HCT116 (cell line): ENCODE measurements at regions not wholly inside any gene's neighbourhood (a gene's known extent, or its start where the extent isn't known, plus 50 kb on each side); places are given as distances from the start of the nearest gene placed in this dataset.

Experiments
- ATAC-seq: fragments of 200-7000 bp; cut with Tn5 transposase; 2 replicates; pipeline ENCODE4 v1.9.1; 2020; ENCODE audit warnings: mild to moderate bottlenecking, moderate library complexity
- BruUV-seq: library from RNA; stranded (reverse); fragments of 400-500 nt; replicated peaks from 2 replicates; lab custom pipeline; 2021; lab: Mats Ljungman, UMichigan
- CTCF ChIA-PET: fragments of 300-600 bp; sonication (Branson Sonifier 250); formaldehyde crosslinking; loops from one replicate; lab custom pipeline; 2021; ENCODE audit warnings: antibody characterized with exemption; lab: Charles Lee
- POLR2A ChIA-PET: fragments of 300-600, 350-600 bp; sonication (Branson Sonifier 250); formaldehyde crosslinking; loops from one replicate; lab custom pipeline; 2021; ENCODE audit warnings: antibody characterized with exemption; lab: Charles Lee
- RAD21 ChIA-PET, 2 experiments: fragments of 300-600 bp; sonication (Branson Sonifier 250); formaldehyde crosslinking; loops; one replicate each; lab custom pipeline; 2023; ENCODE audit warnings: low total read pairs in 2 of 2; ENCODE audit not compliant: uncharacterized antibody in 2 of 2, unreplicated experiment in 2 of 2, low non-redundant PET in 1 of 2; lab: Charles Lee
- DNase-seq: peaks from one replicate; pipeline ENCODE4 v3.0.0-alpha.2; 2010; ENCODE audit warnings: low read depth, low spot score
- H2AFZ ChIP-seq: fragments of 200-600 bp; shearing (Covaris generic), sonication (generic); 2 replicates; pipeline ENCODE4 v1.6.1; 2017; ENCODE audit warnings: low read depth, mixed run types, mixed read lengths, antibody characterized with exemption, low read length; ENCODE audit not compliant: poor library complexity, severe bottlenecking
- H3K27ac ChIP-seq: 2 replicates; pipeline ENCODE4 v1.5.1; 2012; ENCODE audit warnings: low read depth, low read length
- H3K27me3 ChIP-seq: fragments of 200-600 bp; sonication (generic); 2 replicates; pipeline ENCODE4 v1.6.1; 2016; ENCODE audit warnings: mixed run types, low read length, mixed read lengths; ENCODE audit not compliant: insufficient read depth
- H3K36me3 ChIP-seq, 2 experiments: fragments of 200-500 bp in 1 of 2; fragments of 200-600 bp in 1 of 2; sonication (Bioruptor generic) in 1 of 2; sonication (generic) in 1 of 2; 2 replicates each; pipeline versions ENCODE4 v1.5.1 to v1.6.1; 2014 to 2016; ENCODE audit warnings: low read length in 2 of 2, inconsistent platforms in 1 of 2, mixed read lengths in 1 of 2, mixed run types in 1 of 2; ENCODE audit not compliant: insufficient read depth in 2 of 2, control insufficient read depth in 1 of 2
- H3K4me1 ChIP-seq, 2 experiments: fragments of 200-600 bp in 1 of 2; sonication (generic) in 1 of 2; 2 replicates each; pipeline versions ENCODE4 v1.5.1 to v1.6.1; 2012 to 2017; ENCODE audit warnings: low read length in 2 of 2, inconsistent platforms in 1 of 2, mild to moderate bottlenecking in 1 of 2, mixed read lengths in 1 of 2, mixed run types in 1 of 2, moderate library complexity in 1 of 2; ENCODE audit not compliant: insufficient read depth in 2 of 2, control insufficient read depth in 1 of 2
- H3K4me2 ChIP-seq: fragments of 200-600 bp; sonication (generic); 2 replicates; pipeline ENCODE4 v1.6.1; 2017; ENCODE audit warnings: mixed run types, low read length, mixed read lengths
- H3K4me3 ChIP-seq, 2 experiments: fragments of 200-600 bp in 1 of 2; sonication (generic) in 1 of 2; replicated peaks in 1 of 2; 2 replicates each; pipeline ENCODE4 v1.5.1; 2011 to 2016; ENCODE audit warnings: low read length in 2 of 2, control low read depth in 1 of 2, low read depth in 1 of 2, mild to moderate bottlenecking in 1 of 2, mixed read lengths in 1 of 2, mixed run types in 1 of 2
- H3K79me2 ChIP-seq: fragments of 200-600 bp; sonication (generic); 2 replicates; pipeline ENCODE4 v1.6.1; 2017; ENCODE audit warnings: mild to moderate bottlenecking, mixed run types, low read length, moderate library complexity, mixed read lengths; ENCODE audit not compliant: insufficient read depth
- H3K9ac ChIP-seq: fragments of 200-600 bp; sonication (generic); 2 replicates; pipeline ENCODE4 v1.6.1; 2016; ENCODE audit warnings: low read length, mixed read lengths
- H3K9me2 ChIP-seq: fragments of 200-600 bp; sonication (generic), shearing (Covaris generic); 2 replicates; pipeline ENCODE4 v1.6.1; 2017; ENCODE audit warnings: mixed run types, mild to moderate bottlenecking, moderate library complexity; ENCODE audit not compliant: insufficient read depth
- H3K9me3 ChIP-seq, 2 experiments: fragments of 200-500 bp in 1 of 2; fragments of 200-600 bp in 1 of 2; sonication (Bioruptor generic) in 1 of 2; sonication (generic) in 1 of 2; 2 replicates each; pipeline ENCODE4 v1.6.1; 2014 to 2017; ENCODE audit warnings: low read length in 2 of 2, mixed read lengths in 2 of 2, inconsistent platforms in 1 of 2, low read depth in 1 of 2, mild to moderate bottlenecking in 1 of 2, mixed run types in 1 of 2, moderate library complexity in 1 of 2; ENCODE audit not compliant: control insufficient read depth in 1 of 2, insufficient read depth in 1 of 2
- H4K20me1 ChIP-seq: fragments of 200-600 bp; sonication (generic), shearing (Covaris generic); 2 replicates; pipeline ENCODE4 v1.6.1; 2017; ENCODE audit warnings: mixed run types, mild to moderate bottlenecking, moderate library complexity; ENCODE audit not compliant: insufficient read depth
- CBX3 ChIP-seq: IDR thresholded peaks from 2 replicates; pipeline ENCODE4 v1.6.1; 2012; ENCODE audit warnings: low read depth
- CEBPB ChIP-seq: IDR thresholded peaks from 2 replicates; pipeline ENCODE4 v1.6.1; 2012; ENCODE audit warnings: low read depth
- EGR1 ChIP-seq: IDR thresholded peaks from 2 replicates; pipeline ENCODE4 v1.6.1; 2012; ENCODE audit warnings: low read depth
- ELF1 ChIP-seq: IDR thresholded peaks from 2 replicates; pipeline ENCODE4 v1.6.1; 2012; ENCODE audit warnings: low read depth, borderline replicate concordance
- EZH2phosphoT487 ChIP-seq: fragments of 200-600 bp; IDR thresholded peaks from 2 replicates; pipeline ENCODE4 v1.6.1; 2018; ENCODE audit warnings: antibody characterized with exemption, borderline replicate concordance
- REST ChIP-seq: IDR thresholded peaks from 2 replicates; pipeline ENCODE4 v1.6.1; 2012; ENCODE audit warnings: low read depth
- SP1 ChIP-seq: IDR thresholded peaks from 2 replicates; pipeline ENCODE4 v1.6.1; 2012; ENCODE audit warnings: low read depth
- TCF7L2 ChIP-seq: IDR thresholded peaks from 2 replicates; pipeline ENCODE4 v1.7.0; 2011; ENCODE audit warnings: borderline replicate concordance, inconsistent platforms; ENCODE audit not compliant: insufficient read depth, insufficient read length; ENCODE audit errors: extremely low read depth
- YY1 ChIP-seq: IDR thresholded peaks from 2 replicates; pipeline ENCODE4 v1.6.1; 2011; ENCODE audit warnings: low read length, low read depth, moderate library complexity, mild to moderate bottlenecking; ENCODE audit not compliant: insufficient replicate concordance; ENCODE audit errors: extremely low read depth
- ZBTB33 ChIP-seq: IDR thresholded peaks from 2 replicates; pipeline ENCODE4 v1.6.1; 2011; ENCODE audit warnings: mild to moderate bottlenecking, low read length, moderate library complexity; ENCODE audit not compliant: insufficient replicate concordance; ENCODE audit errors: extremely low read depth
- ZFX ChIP-seq: fragments of 450-650 bp; IDR thresholded peaks from 2 replicates; pipeline ENCODE4 v1.6.1; 2017
- ZNF274 ChIP-seq: fragments of 200-500 bp; sonication (Bioruptor generic); IDR thresholded peaks from 2 replicates; pipeline ENCODE4 v1.6.1; 2014; ENCODE audit warnings: mild to moderate bottlenecking, low read depth, low read length, inconsistent platforms
- intact Hi-C: fragments of 100-400 bp; cut with micrococcal nuclease; formaldehyde crosslinking; loops from 2 replicates; pipeline ENCODE4 v1.10.0; 2022

DNA sequence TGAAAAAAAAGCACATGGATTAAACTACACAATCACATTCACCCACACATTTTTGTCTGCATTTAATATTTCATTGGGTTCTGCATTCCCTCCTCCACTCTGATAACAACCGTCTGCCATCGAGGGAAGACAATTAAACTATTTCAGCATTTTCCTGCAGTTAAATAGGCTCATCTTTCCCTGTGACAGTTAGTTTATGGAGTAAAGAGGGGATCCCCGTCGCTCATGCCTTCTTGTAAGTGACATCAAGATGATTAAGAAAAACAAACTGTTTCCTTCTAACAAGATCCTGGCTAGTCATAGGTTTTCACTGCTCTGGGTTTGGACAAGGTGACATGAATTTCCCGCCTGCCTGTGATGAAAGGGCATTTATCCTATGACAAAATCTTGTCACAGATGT lies 98.0 kb upstream of the DYNLRB2 start:
- TF ChIP-seq ELF1 (no peak), ZBTB33 (no peak)
- TF ChIP-seq, all 23 proteins: peak for 0
- intact Hi-C loops, result no loop called here
- no peak overlapping the region for H3K27ac ChIP-seq
- no peak overlapping the region for H3K9ac ChIP-seq
- no peaks in the 10 kb centered on the region for H3K4me1 ChIP-seq
- RAD21 ChIA-PET, result no interaction called here
- ATAC-seq (no peak), DNase-seq (no peak)
- H3K36me3 ChIP-seq, result no peaks in the 10 kb centered on the region
- H3K27me3 ChIP-seq, result no peaks in the 10 kb centered on the region
- H3K79me2 ChIP-seq, result no peaks in the 10 kb centered on the region
- peaks cover 40 to 45% of the 10 kb centered on the region in 2 experiments; a peak in 2 of 4 replicates for H3K9me3 ChIP-seq
- H2AFZ ChIP-seq, result no peak overlapping the region
- BruUV-seq, result no TSS peak
- H3K9me2 ChIP-seq, result no peaks in the 10 kb centered on the region
- no peak overlapping the region for H3K4me3 ChIP-seq
- no peak overlapping the region for H3K4me2 ChIP-seq
- H4K20me1 ChIP-seq, result no peaks in the 10 kb centered on the region
- CTCF ChIA-PET, result no interaction called here
- POLR2A ChIA-PET, result no interaction called here

DNA sequence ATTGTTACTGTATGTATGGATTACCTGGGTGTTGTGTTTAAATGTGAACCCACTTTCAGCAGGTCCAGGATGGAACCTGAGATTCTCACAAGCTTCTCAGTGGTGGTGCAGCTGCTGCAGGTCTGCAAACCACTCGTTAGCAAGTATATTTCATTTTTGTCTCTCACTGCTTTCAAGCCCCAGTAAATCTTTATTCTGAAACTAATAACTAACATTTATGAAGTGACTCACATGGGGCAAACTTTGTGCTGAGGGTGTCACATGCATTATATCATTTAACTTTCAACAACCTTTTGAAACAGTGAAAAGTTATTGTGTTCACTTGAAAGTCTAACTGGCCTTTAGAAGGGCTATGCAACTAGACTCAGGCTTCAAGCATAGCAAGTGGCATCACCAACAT lies 98.9 kb upstream of the DYNLRB2 start:
- ChIA-PET RAD21 (no interaction called here), POLR2A (no interaction called here), CTCF (no interaction called here)
- Histone ChIP-seq H3K79me2 (no peaks in the 10 kb centered on the region), H3K4me1 (no peaks in the 10 kb centered on the region), H3K27ac (no peak overlapping the region), H3K4me2 (no peak overlapping the region), H4K20me1 (no peaks in the 10 kb centered on the region), H3K36me3 (no peaks in the 10 kb centered on the region), H2AFZ (no peak overlapping the region), H3K27me3 (no peaks in the 10 kb centered on the region), H3K9me3 (peaks cover 36 to 43% of the 10 kb centered on the region in 2 experiments; a peak in 2 of 4 replicates), H3K4me3 (no peak overlapping the region), H3K9ac (no peak overlapping the region), H3K9me2 (no peaks in the 10 kb centered on the region)
- BruUV-seq, result no TSS peak
- no peak for ATAC-seq
- no peak for DNase-seq
- intact Hi-C loops, result no loop called here
- TF ChIP-seq EGR1 (no peak), ZBTB33 (no peak), CBX3 (no peak), ZNF274 (no peak), EZH2phosphoT487 (no peak), TCF7L2 (no peak), YY1 (no peak), ZFX (no peak), SP1 (no peak), REST (no peak), CEBPB (no peak)
